ENCODE measurements at regions not wholly inside any gene's neighbourhood (a gene's known extent, or its start where the extent isn't known, plus 50 kb on each side); places are given as distances from the start of the nearest gene placed in this dataset.

DNA sequence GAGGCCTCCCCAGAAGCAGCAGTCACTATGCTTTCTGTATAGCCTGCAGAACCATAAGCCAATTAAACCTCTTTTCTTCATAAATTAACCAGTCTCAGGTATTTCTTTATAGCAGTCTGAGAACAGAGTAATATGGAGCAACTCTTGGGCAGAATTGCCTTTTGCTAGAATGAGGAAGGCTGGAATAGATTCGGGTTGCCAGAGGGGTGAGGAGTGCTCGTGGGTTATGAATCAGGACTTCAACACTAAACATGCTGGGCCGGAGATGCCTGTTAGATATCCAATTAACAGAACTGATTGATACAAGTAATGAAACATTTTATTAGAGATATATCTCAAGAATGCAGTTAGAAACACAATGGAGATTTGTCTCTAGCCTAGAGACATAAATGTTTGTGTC, 140.9 kb upstream of the MAP3K1 start:
- TF ChIP-seq CTCF (optimal IDR thresholded peaks at IDR 0.05 in 1 of 3, IDR thresholded peaks at IDR 0.05 in 1 of 3, conservative IDR thresholded peaks at IDR 0.05 in 1 of 3; ENCODE audit: extremely low read depth in 1 of 3, insufficient read depth in 2 of 3, low read length in 3 of 3) (no peak), EZH2 (IDR thresholded peaks at IDR 0.05; ENCODE audit: low read length) (no peak)
